Mucosa of stomach (tissue), 1 donor: ENCODE measurements at regions not wholly inside any gene's neighbourhood (a gene's known extent, or its start where the extent isn't known, plus 50 kb on each side); places are given as distances from the start of the nearest gene placed in this dataset.

Source experiments
- H3K27me3 ChIP-seq: one replicate; pipeline ENCODE4 v1.7.0; 2013; ENCODE audit warnings: mild to moderate bottlenecking, low read length; ENCODE audit not compliant: control insufficient read depth, insufficient read depth
- H3K36me3 ChIP-seq: one replicate; pipeline ENCODE4 v1.7.0; 2013; ENCODE audit warnings: low read length; ENCODE audit not compliant: control insufficient read depth, insufficient read depth
- H3K4me1 ChIP-seq: one replicate; pipeline ENCODE4 v1.7.0; 2013; ENCODE audit warnings: mild to moderate bottlenecking, low read length; ENCODE audit not compliant: control insufficient read depth, insufficient read depth
- H3K4me3 ChIP-seq: one replicate; pipeline ENCODE4 v1.7.0; 2013; ENCODE audit warnings: low read length
- H3K9ac ChIP-seq: one replicate; pipeline ENCODE4 v1.7.0; 2013; ENCODE audit warnings: mild to moderate bottlenecking, low read length, moderate library complexity
- H3K9me3 ChIP-seq: one replicate; pipeline ENCODE4 v1.7.0; 2013; ENCODE audit warnings: mild to moderate bottlenecking, low read length, moderate library complexity; ENCODE audit not compliant: control insufficient read depth
- donor health status: Pancreatic carcinoma.

- H3K9me3 ChIP-seq: no peaks in the 10 kb centered on the region
- no peak overlapping the region for H3K4me3 ChIP-seq
- no peaks in the 10 kb centered on the region for H3K36me3 ChIP-seq
- H3K4me1 ChIP-seq: peaks cover 8% of the 10 kb centered on the region
- no peaks in the 10 kb centered on the region for H3K27me3 ChIP-seq
- H3K9ac ChIP-seq: no peak overlapping the region
These were observed 334.0 kb downstream of the SOX2 start for GRCh38 chr3:182045736-182046135.

GRCh38 chr3:182046166-182046764, 334.5 kb downstream of the SOX2 start:
- Histone ChIP-seq H3K9ac (no peak overlapping the region), H3K9me3 (no peaks in the 10 kb centered on the region), H3K27me3 (no peaks in the 10 kb centered on the region), H3K4me1 (peaks cover 8% of the 10 kb centered on the region), H3K36me3 (no peaks in the 10 kb centered on the region), H3K4me3 (no peak overlapping the region)

- no peaks in the 10 kb centered on the region for H3K27me3 ChIP-seq
- H3K4me1 ChIP-seq: peaks cover 9% of the 10 kb centered on the region
- H3K36me3 ChIP-seq: no peaks in the 10 kb centered on the region
- no peak overlapping the region for H3K9ac ChIP-seq
- H3K4me3 ChIP-seq: no peak overlapping the region
- H3K9me3 ChIP-seq: no peaks in the 10 kb centered on the region
These were observed 339.2 kb downstream of the SOX2 start for GRCh38 chr3:182050932-182051331.

- Histone ChIP-seq H3K4me1 (peaks cover 9% of the 10 kb centered on the region), H3K36me3 (no peaks in the 10 kb centered on the region), H3K27me3 (no peaks in the 10 kb centered on the region), H3K4me3 (no peak overlapping the region), H3K9me3 (no peaks in the 10 kb centered on the region), H3K9ac (no peak overlapping the region)
These were observed 340.6 kb downstream of the SOX2 start for GRCh38 chr3:182052332-182052731.

GRCh38 chr3:182052757-182053156, 341.0 kb downstream of the SOX2 start:
- Histone ChIP-seq H3K4me3 (no peak overlapping the region), H3K36me3 (no peaks in the 10 kb centered on the region), H3K9me3 (no peaks in the 10 kb centered on the region), H3K4me1 (peaks cover 11% of the 10 kb centered on the region), H3K27me3 (no peaks in the 10 kb centered on the region), H3K9ac (no peak overlapping the region)

GRCh38 chr3:182058488-182058887, 346.8 kb downstream of the SOX2 start:
- H3K4me3 ChIP-seq: no peak overlapping the region
- H3K9me3 ChIP-seq: no peaks in the 10 kb centered on the region
- H3K27me3 ChIP-seq: no peaks in the 10 kb centered on the region
- no peaks in the 10 kb centered on the region for H3K36me3 ChIP-seq
- H3K4me1 ChIP-seq: peaks cover 16% of the 10 kb centered on the region
- no peak overlapping the region for H3K9ac ChIP-seq

GRCh38 chr3:182063742-182064141, 352.0 kb downstream of the SOX2 start:
- Histone ChIP-seq H3K4me3 (no peak overlapping the region), H3K9ac (no peak overlapping the region), H3K9me3 (no peaks in the 10 kb centered on the region), H3K27me3 (no peaks in the 10 kb centered on the region), H3K36me3 (no peaks in the 10 kb centered on the region), H3K4me1 (peaks cover 8% of the 10 kb centered on the region)

- Histone ChIP-seq H3K4me1 (no peaks in the 10 kb centered on the region), H3K4me3 (no peak overlapping the region), H3K27me3 (no peaks in the 10 kb centered on the region), H3K9me3 (no peaks in the 10 kb centered on the region), H3K9ac (no peak overlapping the region), H3K36me3 (no peaks in the 10 kb centered on the region)
These were observed 355.7 kb downstream of the SOX2 start for GRCh38 chr3:182067423-182067822.

GRCh38 chr3:182078316-182078715, 366.6 kb downstream of the SOX2 start:
- no peak overlapping the region for H3K9ac ChIP-seq
- H3K36me3 ChIP-seq: no peaks in the 10 kb centered on the region
- H3K27me3 ChIP-seq: no peaks in the 10 kb centered on the region
- no peak overlapping the region for H3K4me3 ChIP-seq
- H3K9me3 ChIP-seq: no peaks in the 10 kb centered on the region
- H3K4me1 ChIP-seq: no peaks in the 10 kb centered on the region

GRCh38 chr3:182078929-182079328, 367.2 kb downstream of the SOX2 start:
- no peak overlapping the region for H3K4me3 ChIP-seq
- no peak overlapping the region for H3K9ac ChIP-seq
- H3K9me3 ChIP-seq: no peaks in the 10 kb centered on the region
- no peaks in the 10 kb centered on the region for H3K4me1 ChIP-seq
- H3K36me3 ChIP-seq: no peaks in the 10 kb centered on the region
- H3K27me3 ChIP-seq: no peaks in the 10 kb centered on the region

- H3K9me3 ChIP-seq: no peaks in the 10 kb centered on the region
- no peaks in the 10 kb centered on the region for H3K4me1 ChIP-seq
- no peak overlapping the region for H3K4me3 ChIP-seq
- no peaks in the 10 kb centered on the region for H3K27me3 ChIP-seq
- H3K36me3 ChIP-seq: no peaks in the 10 kb centered on the region
- H3K9ac ChIP-seq: no peak overlapping the region
These were observed 369.4 kb downstream of the SOX2 start for GRCh38 chr3:182081096-182081495.

GRCh38 chr3:182083112-182083511, 371.4 kb downstream of the SOX2 start:
- no peaks in the 10 kb centered on the region for H3K27me3 ChIP-seq

GRCh38 chr3:182092662-182093262, 381.0 kb downstream of the SOX2 start:
- H3K4me1 ChIP-seq: no peaks in the 10 kb centered on the region
- H3K9me3 ChIP-seq: no peaks in the 10 kb centered on the region
- no peak overlapping the region for H3K4me3 ChIP-seq
- H3K9ac ChIP-seq: no peak overlapping the region
- no peaks in the 10 kb centered on the region for H3K27me3 ChIP-seq
- no peaks in the 10 kb centered on the region for H3K36me3 ChIP-seq

More at GRCh38 chr3:182083112-182083511, 371.4 kb downstream of the SOX2 start:
- Histone ChIP-seq H3K4me3 (no peak overlapping the region), H3K9me3 (no peaks in the 10 kb centered on the region), H3K9ac (no peak overlapping the region), H3K4me1 (no peaks in the 10 kb centered on the region), H3K36me3 (no peaks in the 10 kb centered on the region)
